CD4-positive, alpha-beta T cell treated with Interleukin-6 for 4 hours (primary cell): ENCODE measurements at regions not wholly inside any gene's neighbourhood (a gene's known extent, or its start where the extent isn't known, plus 50 kb on each side); places are given as distances from the start of the nearest gene placed in this dataset.

Source experiments
- DNase-seq: peaks from one replicate; pipeline ENCODE4 v3.0.0-alpha.2; 2020; ENCODE audit warnings: mixed read lengths

GRCh38 chr9:107119735-107120134, 163.3 kb upstream of the RAD23B start:
- DNase-seq = no peak

- DNase-seq = no peak
Measured at GRCh38 chr9:107123389-107123788, 159.7 kb upstream of the RAD23B start.

DNA sequence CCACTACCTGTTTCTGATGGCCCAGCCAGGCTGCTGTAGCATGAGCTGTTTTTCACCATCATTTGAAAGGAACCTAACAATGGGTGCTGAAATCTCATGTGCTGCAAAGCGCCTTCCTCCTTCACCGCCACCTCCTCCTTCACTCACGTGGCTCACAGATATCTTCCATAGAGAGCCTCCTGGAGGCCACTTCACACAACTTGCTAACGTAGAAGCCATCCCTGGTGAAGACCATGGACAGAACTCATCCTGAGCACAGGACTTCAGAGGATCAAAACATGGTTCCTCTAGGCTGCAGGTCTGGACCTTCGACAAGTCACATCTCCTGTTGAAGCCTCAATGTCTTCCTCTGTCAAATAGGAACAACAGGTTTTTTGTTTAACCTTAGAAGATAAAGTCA, 155.5 kb upstream of the RAD23B start:
- DNase-seq = no peak

GRCh38 chr9:107131108-107131799, 151.8 kb upstream of the RAD23B start:
- no peak for DNase-seq

- no peak for DNase-seq
Measured at GRCh38 chr9:107136296-107136695, 146.8 kb upstream of the RAD23B start.

- DNase-seq = no peak
Measured at GRCh38 chr9:107137495-107138202, 145.4 kb upstream of the RAD23B start.

GRCh38 chr9:107138261-107138992, 144.7 kb upstream of the RAD23B start:
- DNase-seq = no peak

- DNase-seq = no peak
Measured at GRCh38 chr9:107141967-107142366, 141.1 kb upstream of the RAD23B start.

DNA sequence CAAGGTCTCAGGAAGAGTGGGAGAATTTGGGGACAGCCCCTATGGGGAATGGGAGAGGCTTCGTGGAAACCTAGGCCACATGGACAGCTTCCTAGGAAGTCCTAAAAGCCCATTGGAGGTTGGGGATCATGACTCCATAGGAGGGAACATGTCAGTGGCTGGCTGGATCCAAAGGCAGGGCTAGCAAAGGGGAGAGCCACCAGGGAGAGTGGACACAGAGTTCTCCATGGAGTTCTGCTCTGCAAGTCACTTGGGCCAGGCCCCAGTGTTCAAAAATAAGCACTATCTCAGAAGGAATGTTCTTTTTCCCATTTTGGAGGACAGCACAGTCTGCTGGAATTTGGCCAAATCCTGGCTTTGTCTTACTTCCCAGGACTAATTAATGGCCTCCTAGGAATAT, 140.6 kb upstream of the RAD23B start:
- DNase-seq = no peak

DNA sequence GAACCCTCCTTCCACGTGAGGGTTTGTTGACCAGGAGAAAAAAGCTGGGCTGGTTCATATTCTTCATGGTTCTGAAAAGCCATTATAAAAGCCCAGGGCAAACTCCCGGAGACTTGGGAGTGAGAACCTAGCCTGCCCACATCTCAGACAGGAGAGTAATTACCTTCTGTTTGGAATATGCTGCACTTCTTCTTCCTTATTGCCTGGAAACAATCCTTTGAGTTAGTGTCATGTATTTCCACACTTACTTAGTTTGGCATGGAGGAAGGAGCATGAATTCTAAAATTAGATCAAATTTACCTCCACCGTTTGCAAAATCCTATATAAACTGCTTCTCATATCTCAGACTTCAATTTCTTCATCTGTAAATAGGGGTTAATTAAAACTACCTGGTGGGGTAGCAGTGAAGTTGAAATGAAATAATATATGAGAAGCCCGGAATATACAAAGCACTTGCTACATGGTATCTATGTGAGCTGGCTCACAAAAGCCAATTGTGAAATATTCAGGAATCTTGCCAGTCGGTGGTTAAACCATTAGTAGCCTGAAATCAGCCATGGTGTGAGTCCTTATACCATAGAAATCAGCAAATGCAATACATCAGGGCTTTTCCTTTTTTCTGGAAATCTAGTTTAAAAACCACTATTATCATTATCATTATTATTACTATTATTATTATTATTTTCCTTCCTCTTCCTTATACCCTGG, 140.0 kb upstream of the RAD23B start:
- no peak for DNase-seq

DNA sequence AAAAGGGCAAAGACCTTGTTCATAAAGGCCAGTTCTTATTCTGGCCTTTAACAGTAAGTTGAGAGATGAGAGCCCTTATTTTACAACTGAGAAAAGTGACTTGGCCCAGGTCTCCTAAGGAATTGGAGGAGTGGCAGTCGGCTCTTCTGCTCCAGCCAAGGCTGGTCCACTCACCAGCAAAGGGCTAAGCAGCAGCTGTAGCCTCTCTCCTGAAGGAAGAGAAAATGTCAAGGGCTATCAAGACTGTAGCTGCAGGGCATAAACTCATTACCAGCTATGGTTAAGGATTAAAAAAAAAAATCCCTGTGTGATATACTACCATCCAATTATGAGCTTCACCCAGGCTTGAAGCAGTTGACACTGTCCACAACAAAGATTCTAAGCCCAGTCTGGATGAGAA, 138.6 kb upstream of the RAD23B start:
- DNase-seq = no peak

- no peak for DNase-seq
Measured at GRCh38 chr9:107147134-107147533, 135.9 kb upstream of the RAD23B start.

DNA sequence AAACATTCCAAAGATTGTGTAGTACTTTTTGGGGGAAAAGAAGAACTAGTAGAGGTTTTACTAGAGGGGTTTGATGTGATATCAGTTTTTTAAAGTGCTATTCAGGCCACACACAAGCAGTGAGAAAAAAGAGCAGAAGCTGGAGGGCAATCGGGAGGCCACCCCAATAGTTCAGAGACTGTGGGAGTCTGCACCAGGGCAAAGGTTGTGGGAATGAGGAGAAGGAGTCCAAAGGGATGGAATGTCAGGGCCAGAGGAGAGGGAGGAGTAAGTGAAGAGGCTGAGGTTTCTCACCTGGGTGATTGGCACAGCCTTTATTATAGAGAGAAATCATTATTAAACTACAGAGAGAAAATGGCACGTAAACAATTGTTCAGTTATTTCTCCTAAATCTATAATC, 134.9 kb upstream of the RAD23B start:
- DNase-seq = no peak

GRCh38 chr9:107149756-107150155, 133.3 kb upstream of the RAD23B start:
- DNase-seq = no peak

GRCh38 chr9:107153336-107153735, 129.7 kb upstream of the RAD23B start:
- DNase-seq = no peak

GRCh38 chr9:107154291-107154690, 128.8 kb upstream of the RAD23B start:
- no peak for DNase-seq

- no peak for DNase-seq
Measured at GRCh38 chr9:107154766-107155165, 128.3 kb upstream of the RAD23B start.

DNA sequence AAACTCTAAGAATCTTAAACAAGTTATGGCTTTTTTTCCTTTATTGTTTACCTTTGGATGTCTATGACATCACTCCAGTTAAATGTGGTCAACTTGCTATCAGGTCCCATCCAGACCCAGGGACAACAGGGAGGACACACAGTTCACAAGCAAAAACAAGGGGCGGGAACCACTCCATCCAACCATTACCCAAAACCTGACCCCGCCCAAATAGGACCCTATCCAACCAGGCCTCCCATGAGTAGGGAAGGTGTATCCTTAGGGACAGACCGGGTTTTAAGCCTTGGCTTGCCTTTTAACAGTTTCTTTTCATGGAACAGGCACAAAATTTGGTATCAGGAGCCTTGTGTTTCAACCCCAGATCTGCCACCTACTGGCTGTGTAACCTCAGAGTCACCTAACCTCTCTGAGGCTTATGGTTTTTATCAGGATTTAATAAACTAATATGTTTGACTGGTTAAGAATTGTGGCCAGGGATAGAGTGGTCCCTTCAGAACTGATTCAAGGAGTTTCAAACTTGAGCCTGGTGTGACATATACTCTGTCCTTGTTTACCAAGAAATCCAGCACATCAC, 127.7 kb upstream of the RAD23B start:
- DNase-seq = no peak

- DNase-seq = no peak
Measured at GRCh38 chr9:107158321-107158720, 124.8 kb upstream of the RAD23B start.

- DNase-seq = no peak
Measured at GRCh38 chr9:107161338-107161737, 121.7 kb upstream of the RAD23B start.

GRCh38 chr9:107163370-107163769, 119.7 kb upstream of the RAD23B start:
- DNase-seq = no peak

DNA sequence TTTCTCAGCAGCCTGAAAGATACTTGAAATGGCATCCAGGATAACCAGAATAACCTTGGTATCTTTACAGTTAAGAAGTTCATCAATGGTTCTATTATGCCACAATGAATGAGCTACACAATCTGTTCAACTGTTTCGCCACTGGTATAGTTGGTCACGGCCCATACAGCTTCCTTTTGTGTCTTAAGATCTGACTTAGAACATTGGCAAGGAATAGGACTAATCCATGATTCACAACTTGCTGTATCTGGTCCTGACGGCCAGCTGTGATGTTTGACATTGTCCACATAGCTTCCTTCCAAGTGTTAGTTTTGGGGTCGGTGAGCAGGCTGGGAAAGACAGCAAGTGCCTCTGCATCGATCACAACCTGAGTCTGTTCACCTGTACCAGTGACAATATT, 113.3 kb upstream of the RAD23B start:
- no peak for DNase-seq

- no peak for DNase-seq
Measured at GRCh38 chr9:107170801-107171200, 112.3 kb upstream of the RAD23B start.
